Omental fat pad (tissue), 3 donors: ENCODE measurements at regions not wholly inside any gene's neighbourhood (a gene's known extent, or its start where the extent isn't known, plus 50 kb on each side); places are given as distances from the start of the nearest gene placed in this dataset.

Experiments
- ATAC-seq: fragments of 150-250 bp; one replicate; pipeline ENCODE4 v1.9.1; 2016; ENCODE audit warnings: mild to moderate bottlenecking, moderate library complexity; ENCODE audit not compliant: low FRiP score
- DNase-seq: peaks from one replicate; pipeline ENCODE4 v3.0.0-alpha.2; 2019; ENCODE audit warnings: low spot score
- TF ChIP-seq, protein P1 (sequence below), 3 donors: fragments of 450-650 bp; IDR thresholded peaks; one replicate each; pipeline ENCODE4 v1.5.1; 2016 to 2017; ENCODE audit warnings: antibody characterized with exemption in 3 of 3, mild to moderate bottlenecking in 3 of 3, moderate library complexity in 2 of 3

DNA sequence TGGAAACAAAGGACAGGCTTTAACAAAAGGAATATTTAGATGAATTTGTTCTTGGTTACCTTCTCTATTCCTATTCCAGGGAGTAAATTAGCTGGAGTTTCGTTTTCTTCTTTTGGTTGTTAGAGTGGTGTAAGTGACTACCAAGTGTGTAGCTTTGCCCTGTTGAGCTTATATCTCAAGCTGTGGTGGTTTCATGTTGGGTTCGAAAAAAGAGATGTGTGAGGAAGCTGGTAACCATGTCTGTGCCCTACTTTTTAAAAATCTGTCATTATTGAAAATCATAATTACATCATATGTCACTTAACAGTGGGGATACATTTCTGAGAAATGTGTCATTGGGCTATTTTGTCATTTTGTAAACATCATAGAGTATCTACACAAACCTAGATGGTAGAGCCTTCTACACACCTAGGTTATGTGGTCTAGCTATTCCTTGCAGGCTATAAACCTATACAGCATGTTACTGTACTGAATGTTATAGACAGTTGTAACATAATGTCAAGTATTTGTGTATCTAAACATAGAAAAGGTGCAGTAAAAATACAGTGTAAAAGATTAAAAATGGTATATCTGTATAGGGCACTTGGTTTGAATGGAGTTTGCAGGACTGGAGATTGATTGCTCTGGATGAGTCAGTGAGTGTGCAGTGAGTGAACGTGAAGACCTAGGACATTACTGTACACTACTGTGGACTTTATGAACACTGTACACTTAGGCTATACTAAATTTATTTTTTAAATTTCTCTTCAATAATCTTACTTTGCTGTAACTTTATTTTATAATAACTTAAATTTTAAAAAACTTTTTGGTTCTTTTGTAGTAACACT lies 90.4 kb downstream of the SEPTIN7 start:
- ATAC-seq = no peak
- TF ChIP-seq, protein P1, sequence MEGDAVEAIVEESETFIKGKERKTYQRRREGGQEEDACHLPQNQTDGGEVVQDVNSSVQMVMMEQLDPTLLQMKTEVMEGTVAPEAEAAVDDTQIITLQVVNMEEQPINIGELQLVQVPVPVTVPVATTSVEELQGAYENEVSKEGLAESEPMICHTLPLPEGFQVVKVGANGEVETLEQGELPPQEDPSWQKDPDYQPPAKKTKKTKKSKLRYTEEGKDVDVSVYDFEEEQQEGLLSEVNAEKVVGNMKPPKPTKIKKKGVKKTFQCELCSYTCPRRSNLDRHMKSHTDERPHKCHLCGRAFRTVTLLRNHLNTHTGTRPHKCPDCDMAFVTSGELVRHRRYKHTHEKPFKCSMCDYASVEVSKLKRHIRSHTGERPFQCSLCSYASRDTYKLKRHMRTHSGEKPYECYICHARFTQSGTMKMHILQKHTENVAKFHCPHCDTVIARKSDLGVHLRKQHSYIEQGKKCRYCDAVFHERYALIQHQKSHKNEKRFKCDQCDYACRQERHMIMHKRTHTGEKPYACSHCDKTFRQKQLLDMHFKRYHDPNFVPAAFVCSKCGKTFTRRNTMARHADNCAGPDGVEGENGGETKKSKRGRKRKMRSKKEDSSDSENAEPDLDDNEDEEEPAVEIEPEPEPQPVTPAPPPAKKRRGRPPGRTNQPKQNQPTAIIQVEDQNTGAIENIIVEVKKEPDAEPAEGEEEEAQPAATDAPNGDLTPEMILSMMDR (IDR thresholded peaks at IDR 0.05) = no peak
- no peak for DNase-seq

DNA sequence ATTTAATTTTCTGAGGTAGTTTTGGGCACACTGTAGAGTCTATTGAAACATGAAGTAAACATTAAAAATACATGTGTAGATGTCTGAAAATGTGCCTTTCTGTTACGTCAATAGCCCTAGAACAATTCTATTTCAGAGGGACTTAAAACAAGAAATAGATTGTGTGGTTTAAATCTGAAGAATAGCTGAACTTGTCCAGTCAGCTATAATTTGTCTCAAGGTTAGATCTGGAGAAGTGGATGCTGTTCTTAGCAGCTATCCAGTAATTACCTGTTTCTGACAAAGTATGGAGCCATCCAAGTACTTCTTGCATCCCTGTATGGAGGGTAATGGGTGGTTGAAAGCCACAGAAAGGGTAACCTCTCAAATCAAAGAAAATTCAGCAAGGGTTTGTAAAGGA lies 92.8 kb downstream of the SEPTIN7 start:
- TF ChIP-seq, protein P1 (IDR thresholded peaks at IDR 0.05) = no peak
- DNase-seq (no peak), ATAC-seq (no peak)

- no peak for ATAC-seq
- TF ChIP-seq, protein P1 (IDR thresholded peaks at IDR 0.05) = no peak
- DNase-seq = no peak
These were observed 93.9 kb downstream of the SEPTIN7 start for GRCh38 chr7:35894721-35895120.

DNA sequence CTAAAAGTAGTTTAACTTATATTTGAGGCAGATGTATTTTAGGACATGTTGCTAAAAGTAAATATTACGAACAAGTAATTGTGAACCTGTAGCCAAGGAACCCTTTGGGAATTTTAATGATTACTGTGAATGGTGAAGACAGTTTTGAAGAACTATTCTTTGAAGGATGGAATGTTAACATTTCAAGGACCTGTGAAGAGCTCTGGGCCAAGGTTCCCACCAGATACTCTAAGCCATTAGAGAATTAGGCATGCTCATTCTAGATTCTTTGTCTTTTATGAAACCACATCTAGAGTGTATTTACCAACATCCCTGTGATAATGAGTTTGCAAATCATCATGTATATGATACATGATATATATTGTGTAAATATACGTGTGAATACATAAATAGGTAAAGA lies 99.8 kb downstream of the SEPTIN7 start:
- DNase-seq (no peak), ATAC-seq (no peak)
- TF ChIP-seq, protein P1 (IDR thresholded peaks at IDR 0.05) = no peak

GRCh38 chr7:35905555-35905954 lies 104.7 kb downstream of the SEPTIN7 start:
- DNase-seq (no peak), ATAC-seq (no peak)

DNA sequence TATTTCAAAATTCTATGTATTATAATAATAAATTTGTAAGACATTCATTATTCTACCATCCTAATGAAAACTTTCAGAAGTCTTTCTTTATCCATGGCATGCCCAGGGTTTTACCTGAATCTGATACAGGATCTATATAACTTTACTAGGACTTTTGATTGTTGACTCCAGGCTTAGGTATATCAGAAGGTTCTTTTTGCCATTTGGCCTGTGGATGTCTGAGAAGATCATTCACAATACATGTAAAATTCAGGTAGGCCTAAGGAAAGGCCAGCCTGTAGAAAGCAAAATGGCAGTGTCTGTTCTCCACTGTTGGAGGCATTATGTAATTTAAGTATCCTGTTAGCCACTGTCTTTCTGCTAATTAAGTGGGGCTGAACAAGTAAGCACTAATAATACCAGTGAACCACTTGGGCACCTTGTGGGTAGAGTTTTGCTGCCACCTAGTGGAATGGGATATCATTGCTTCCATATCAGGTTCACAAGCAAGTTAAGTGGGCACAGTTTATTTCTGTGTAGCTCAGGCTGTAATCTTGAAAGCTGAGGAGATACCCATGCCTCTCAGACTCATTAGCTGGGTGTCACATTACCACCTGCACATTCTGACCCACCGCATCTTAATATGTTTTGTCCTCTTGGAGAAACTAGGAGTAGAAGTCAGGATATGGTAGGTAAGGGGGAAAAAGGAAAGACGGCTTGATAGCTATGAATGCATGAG lies 105.5 kb downstream of the SEPTIN7 start:
- ATAC-seq (peak; percentile 82), DNase-seq (no peak)
- TF ChIP-seq, protein P1 (IDR thresholded peaks at IDR 0.05) = peak in 2 of 3 donors; percentile 24 to 77

More at GRCh38 chr7:35905555-35905954, 104.7 kb downstream of the SEPTIN7 start:
- TF ChIP-seq, protein P1 (IDR thresholded peaks at IDR 0.05) = no peak
